IMR-90 (cell line): ENCODE measurements at regions not wholly inside any gene's neighbourhood (a gene's known extent, or its start where the extent isn't known, plus 50 kb on each side); places are given as distances from the start of the nearest gene placed in this dataset.

Source experiments
- ATAC-seq: fragments of 200-7000 bp; cut with Tn5 transposase; 2 replicates; pipeline ENCODE4 v1.9.1; 2020; ENCODE audit warnings: low read depth, mild to moderate bottlenecking, moderate library complexity
- BruUV-seq: library from RNA; stranded (reverse); fragments of 400-500 nt; replicated peaks from 2 replicates; lab custom pipeline; 2021; lab: Mats Ljungman, UMichigan
- CTCF ChIA-PET: fragments of 300-600 bp; formaldehyde crosslinking; extraction: SDS; loops from one replicate; lab custom pipeline; 2021; ENCODE audit warnings: antibody characterized with exemption; lab: Yijun Ruan, JAX
- POLR2A ChIA-PET: fragments of 300-600 bp; sonication (Branson Sonifier 250); formaldehyde crosslinking; loops from one replicate; lab custom pipeline; 2022; ENCODE audit warnings: antibody characterized with exemption; ENCODE audit not compliant: unreplicated experiment; lab: Charles Lee
- DNase-seq: peaks from one replicate; pipeline ENCODE4 v3.0.0; 2013
- H2AFZ ChIP-seq: replicated peaks from 2 replicates; pipeline ENCODE3; 2013; ENCODE audit warnings: low read length, mild to moderate bottlenecking; ENCODE audit not compliant: poor library complexity
- H2AK5ac ChIP-seq: 2 replicates; pipeline ENCODE4 v1.6.1; 2013; ENCODE audit warnings: low read depth, low read length, inconsistent platforms
- H2AK9ac ChIP-seq: replicated peaks from 2 replicates; pipeline ENCODE3; 2013; ENCODE audit warnings: mild to moderate bottlenecking, low read depth, low read length, moderate library complexity; ENCODE audit not compliant: poor library complexity
- H2BK120ac ChIP-seq: 2 replicates; pipeline ENCODE4 v1.6.1; 2013; ENCODE audit warnings: low read depth, low read length, inconsistent platforms
- H2BK15ac ChIP-seq: 3 replicates; pipeline ENCODE4 v1.6.1; 2013; ENCODE audit warnings: low read depth, low read length, inconsistent platforms
- H2BK20ac ChIP-seq: 2 replicates; pipeline ENCODE4 v1.6.1; 2013; ENCODE audit warnings: low read depth, mild to moderate bottlenecking, inconsistent platforms, low read length, moderate library complexity
- H2BK5ac ChIP-seq: 2 replicates; pipeline ENCODE4 v1.6.1; 2013; ENCODE audit warnings: mild to moderate bottlenecking, low read depth, low read length, inconsistent platforms; ENCODE audit not compliant: poor library complexity, severe bottlenecking
- H3K14ac ChIP-seq: replicated peaks from 2 replicates; pipeline ENCODE4 v1.6.1; 2013; ENCODE audit warnings: low read depth, low read length, inconsistent platforms
- H3K18ac ChIP-seq: 2 replicates; pipeline ENCODE4 v1.6.1; 2013; ENCODE audit warnings: low read depth, low read length, control low read depth
- H3K23ac ChIP-seq: 2 replicates; pipeline ENCODE4 v1.6.1; 2013; ENCODE audit warnings: low read depth, low read length, inconsistent platforms
- H3K27ac ChIP-seq: 2 replicates; pipeline ENCODE4 v1.5.1; 2013; ENCODE audit warnings: mild to moderate bottlenecking, control low read depth, low read length; ENCODE audit not compliant: insufficient read depth
- H3K27me3 ChIP-seq: 2 replicates; pipeline ENCODE4 v1.6.1; 2013; ENCODE audit warnings: low read length; ENCODE audit not compliant: control insufficient read depth, insufficient read depth
- H3K36me3 ChIP-seq: 2 replicates; pipeline ENCODE4 v1.6.1; 2013; ENCODE audit warnings: low read length, mixed read lengths; ENCODE audit not compliant: control insufficient read depth, insufficient read depth
- H3K4ac ChIP-seq: 2 replicates; pipeline ENCODE4 v1.6.1; 2013; ENCODE audit warnings: low read depth, low read length, inconsistent platforms
- H3K4me1 ChIP-seq: 2 replicates; pipeline ENCODE4 v1.6.1; 2013; ENCODE audit warnings: low read length, mixed read lengths; ENCODE audit not compliant: control insufficient read depth, insufficient read depth
- H3K4me2 ChIP-seq: 2 replicates; pipeline ENCODE4 v1.6.1; 2013; ENCODE audit warnings: low read depth, mild to moderate bottlenecking, control low read depth, low read length, moderate library complexity
- H3K4me3 ChIP-seq: 2 replicates; pipeline ENCODE4 v1.5.1; 2013; ENCODE audit warnings: low read depth, mild to moderate bottlenecking, control low read depth, low read length, moderate library complexity; ENCODE audit not compliant: insufficient read depth
- H3K56ac ChIP-seq: 2 replicates; pipeline ENCODE4 v1.6.1; 2013; ENCODE audit warnings: low read length, inconsistent platforms; ENCODE audit not compliant: insufficient read depth; ENCODE audit errors: extremely low read depth
- H3K79me1 ChIP-seq, 2 experiments: 2 replicates each; pipeline ENCODE4 v1.6.1; 2013; ENCODE audit warnings: low read length in 2 of 2, inconsistent platforms in 1 of 2, low read depth in 1 of 2
- H3K9ac ChIP-seq: 2 replicates; pipeline ENCODE4 v1.6.1; 2013; ENCODE audit warnings: low read depth, low read length, control low read depth
- H3K9me1 ChIP-seq: 2 replicates; pipeline ENCODE4 v1.6.1; 2013; ENCODE audit warnings: low read length, inconsistent platforms; ENCODE audit not compliant: insufficient read depth
- H3K9me3 ChIP-seq: 2 replicates; pipeline ENCODE4 v1.6.1; 2013; ENCODE audit warnings: low read length; ENCODE audit not compliant: control insufficient read depth, insufficient read depth
- H4K20me1 ChIP-seq: 2 replicates; pipeline ENCODE4 v1.6.1; 2013; ENCODE audit warnings: low read length, inconsistent platforms; ENCODE audit not compliant: insufficient read depth
- H4K5ac ChIP-seq: 2 replicates; pipeline ENCODE4 v1.6.1; 2013; ENCODE audit warnings: mild to moderate bottlenecking, low read depth, low read length, control low read depth
- H4K8ac ChIP-seq, 2 experiments: 2 replicates each; pipeline ENCODE4 v1.6.1; 2013; ENCODE audit warnings: low read depth in 2 of 2, low read length in 2 of 2, control low read depth in 1 of 2, inconsistent platforms in 1 of 2
- H4K91ac ChIP-seq: 2 replicates; pipeline ENCODE4 v1.6.1; 2013; ENCODE audit warnings: low read depth, low read length, inconsistent platforms; ENCODE audit not compliant: insufficient read depth
- BHLHE40 ChIP-seq: fragments of 150-350 bp; IDR thresholded peaks from 2 replicates; pipeline ENCODE4 v1.6.1; 2016; ENCODE audit warnings: mild to moderate bottlenecking, low read depth, low read length
- CEBPB ChIP-seq: IDR thresholded peaks from 2 replicates; pipeline ENCODE4 v1.6.1; 2012; ENCODE audit warnings: low read depth, low read length, improper control_type of control experiment
- CHD1 ChIP-seq: IDR thresholded peaks from 2 replicates; pipeline ENCODE4 v1.6.1; 2012; ENCODE audit warnings: low read depth, low read length, improper control_type of control experiment
- MAZ ChIP-seq: IDR thresholded peaks from 2 replicates; pipeline ENCODE4 v1.6.1; 2012; ENCODE audit warnings: low read depth, mild to moderate bottlenecking, low read length, improper control_type of control experiment, moderate library complexity, borderline replicate concordance
- RFX5 ChIP-seq: IDR thresholded peaks from 2 replicates; pipeline ENCODE4 v1.8.0; 2012; ENCODE audit warnings: low read depth, mild to moderate bottlenecking, low read length, moderate library complexity
- WGBS, 2 experiments: methylation state at CpG; one replicate each; pipeline versions ENCODE4 v1.1.5 to v1.1.7; 2013; ENCODE audit warnings: missing lambda C conversion rate in 2 of 2; ENCODE audit not compliant: insufficient read length in 1 of 2; ENCODE audit errors: extremely low coverage in 2 of 2; 5-methylcytosine and 5-hydroxymethylcytosine counted together
- dilution Hi-C: fragments of 300-500 bp; cut with HindIII; formaldehyde crosslinking; loops from one replicate; pipeline ENCODE4 v1.14.3; 2018; ENCODE audit warnings: low sequenced_read_pairs; ENCODE audit not compliant: unreplicated experiment
- in situ Hi-C: fragments of 300-500 bp; cut with MboI; formaldehyde crosslinking; loops from 3 replicates; pipeline ENCODE4 v1.14.3; 2019; ENCODE audit warnings: low sequenced_read_pairs, inconsistent platforms, mixed read lengths
- intact Hi-C: fragments of 100-400 bp; cut with micrococcal nuclease; formaldehyde crosslinking; loops from 2 replicates; pipeline ENCODE4 v1.10.0; 2022

- H3K36me3 ChIP-seq = no peaks in the 10 kb centered on the region
- peaks cover 6% of the 10 kb centered on the region; the same call in 1 of the 2 replicates for H3K4me1 ChIP-seq
- no peak overlapping the region for H2AK5ac ChIP-seq
- no peak overlapping the region for H4K5ac ChIP-seq
- intact Hi-C loops (no loop called here), in situ Hi-C loops (no loop called here), dilution Hi-C loops (no loop called here)
- no peak overlapping the region for H2AFZ ChIP-seq
- no peak overlapping the region for H3K9ac ChIP-seq
- H3K23ac ChIP-seq = no peak overlapping the region
- DNase-seq = peak; percentile 71
- H2BK15ac ChIP-seq = no peak overlapping the region; the same call in 2 of the 3 replicates
- H2BK5ac ChIP-seq = no peak overlapping the region
- ATAC-seq = peak; percentile 69
- H3K14ac ChIP-seq = no peak overlapping the region
- no peak overlapping the region; the same call in 1 of the 2 replicates for H2BK20ac ChIP-seq
- peak overlapping the region; percentile 34; the same call in 1 of the 2 replicates for H3K4me2 ChIP-seq
- POLR2A ChIA-PET = interaction anchor here (0.5 kb wide), 1 partner anchor 937 kb away, joined by 4 read pairs; no protein-coding TSS in a partner anchor
- no peak overlapping the region for H3K4me3 ChIP-seq
- no peaks in the 10 kb centered on the region for H3K79me1 ChIP-seq
- H2BK120ac ChIP-seq = no peak overlapping the region
- TF ChIP-seq RFX5 (no peak), CEBPB (peak; percentile 80), BHLHE40 (no peak), MAZ (no peak), CHD1 (no peak)
- no CpG with 5 or more reads among the region's 5 CpGs for WGBS, 2 experiments
- no peak overlapping the region for H4K91ac ChIP-seq
- H3K56ac ChIP-seq = no peak overlapping the region
- no TSS peak for BruUV-seq
- no peaks in the 10 kb centered on the region for H3K9me3 ChIP-seq
- no peak overlapping the region for H3K18ac ChIP-seq
- no peaks in the 10 kb centered on the region for H3K9me1 ChIP-seq
- H3K27me3 ChIP-seq = no peaks in the 10 kb centered on the region; the same call in 1 of the 2 replicates
- H4K20me1 ChIP-seq = peaks cover 3% of the 10 kb centered on the region; the same call in 1 of the 2 replicates
- 0 out of 2 replicates have a peak overlapping the region, but pooled peaks have one; percentile 12 for H3K4ac ChIP-seq
- CTCF ChIA-PET = no interaction called here
- no peak overlapping the region; a peak in 1 of 4 replicates for H4K8ac ChIP-seq
- H2AK9ac ChIP-seq = no peak overlapping the region
- no peak overlapping the region for H3K27ac ChIP-seq
Measured at GRCh38 chr5:108655750-108656450, 91.8 kb upstream of the FER start.
